ENCODE measurements at regions not wholly inside any gene's neighbourhood (a gene's known extent, or its start where the extent isn't known, plus 50 kb on each side); places are given as distances from the start of the nearest gene placed in this dataset.

DNA sequence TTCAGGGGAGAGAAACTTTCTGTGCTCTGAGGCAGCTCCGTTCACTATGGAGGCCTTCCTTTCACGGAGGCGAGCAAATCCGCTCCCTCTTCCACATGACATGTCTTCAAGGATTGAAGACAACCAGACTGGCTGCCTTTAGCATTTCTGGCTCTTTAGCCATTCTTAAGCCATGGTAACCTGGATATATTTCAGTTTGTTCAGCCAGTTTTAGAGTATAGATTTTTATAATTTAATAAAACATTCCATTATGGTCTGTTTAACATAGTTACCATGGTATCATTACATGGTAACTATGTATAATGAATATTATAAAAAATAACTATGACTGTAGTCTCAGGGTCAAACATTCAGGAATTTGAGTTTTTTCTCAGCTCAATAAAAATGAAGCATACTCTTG lies 54.2 kb upstream of the NFIA start:
- TF ChIP-seq EZH2 (IDR thresholded peaks at IDR 0.05; ENCODE audit: low read length, missing control alignments), result no peak
- TF ChIP-seq, protein P1, sequence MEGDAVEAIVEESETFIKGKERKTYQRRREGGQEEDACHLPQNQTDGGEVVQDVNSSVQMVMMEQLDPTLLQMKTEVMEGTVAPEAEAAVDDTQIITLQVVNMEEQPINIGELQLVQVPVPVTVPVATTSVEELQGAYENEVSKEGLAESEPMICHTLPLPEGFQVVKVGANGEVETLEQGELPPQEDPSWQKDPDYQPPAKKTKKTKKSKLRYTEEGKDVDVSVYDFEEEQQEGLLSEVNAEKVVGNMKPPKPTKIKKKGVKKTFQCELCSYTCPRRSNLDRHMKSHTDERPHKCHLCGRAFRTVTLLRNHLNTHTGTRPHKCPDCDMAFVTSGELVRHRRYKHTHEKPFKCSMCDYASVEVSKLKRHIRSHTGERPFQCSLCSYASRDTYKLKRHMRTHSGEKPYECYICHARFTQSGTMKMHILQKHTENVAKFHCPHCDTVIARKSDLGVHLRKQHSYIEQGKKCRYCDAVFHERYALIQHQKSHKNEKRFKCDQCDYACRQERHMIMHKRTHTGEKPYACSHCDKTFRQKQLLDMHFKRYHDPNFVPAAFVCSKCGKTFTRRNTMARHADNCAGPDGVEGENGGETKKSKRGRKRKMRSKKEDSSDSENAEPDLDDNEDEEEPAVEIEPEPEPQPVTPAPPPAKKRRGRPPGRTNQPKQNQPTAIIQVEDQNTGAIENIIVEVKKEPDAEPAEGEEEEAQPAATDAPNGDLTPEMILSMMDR (conservative IDR thresholded peaks at IDR 0.05 in 1 of 2, IDR thresholded peaks at IDR 0.05 in 1 of 2; ENCODE audit: low read depth in 1 of 2, low read length in 2 of 2), result no peak

Measured in fibroblast of lung (primary cell).